ENCODE measurements at regions not wholly inside any gene's neighbourhood (a gene's known extent, or its start where the extent isn't known, plus 50 kb on each side); places are given as distances from the start of the nearest gene placed in this dataset.

GRCh38 chr1:37354876-37355650 lies 119.3 kb upstream of the ZC3H12A start:
- TF ChIP-seq, protein P1, sequence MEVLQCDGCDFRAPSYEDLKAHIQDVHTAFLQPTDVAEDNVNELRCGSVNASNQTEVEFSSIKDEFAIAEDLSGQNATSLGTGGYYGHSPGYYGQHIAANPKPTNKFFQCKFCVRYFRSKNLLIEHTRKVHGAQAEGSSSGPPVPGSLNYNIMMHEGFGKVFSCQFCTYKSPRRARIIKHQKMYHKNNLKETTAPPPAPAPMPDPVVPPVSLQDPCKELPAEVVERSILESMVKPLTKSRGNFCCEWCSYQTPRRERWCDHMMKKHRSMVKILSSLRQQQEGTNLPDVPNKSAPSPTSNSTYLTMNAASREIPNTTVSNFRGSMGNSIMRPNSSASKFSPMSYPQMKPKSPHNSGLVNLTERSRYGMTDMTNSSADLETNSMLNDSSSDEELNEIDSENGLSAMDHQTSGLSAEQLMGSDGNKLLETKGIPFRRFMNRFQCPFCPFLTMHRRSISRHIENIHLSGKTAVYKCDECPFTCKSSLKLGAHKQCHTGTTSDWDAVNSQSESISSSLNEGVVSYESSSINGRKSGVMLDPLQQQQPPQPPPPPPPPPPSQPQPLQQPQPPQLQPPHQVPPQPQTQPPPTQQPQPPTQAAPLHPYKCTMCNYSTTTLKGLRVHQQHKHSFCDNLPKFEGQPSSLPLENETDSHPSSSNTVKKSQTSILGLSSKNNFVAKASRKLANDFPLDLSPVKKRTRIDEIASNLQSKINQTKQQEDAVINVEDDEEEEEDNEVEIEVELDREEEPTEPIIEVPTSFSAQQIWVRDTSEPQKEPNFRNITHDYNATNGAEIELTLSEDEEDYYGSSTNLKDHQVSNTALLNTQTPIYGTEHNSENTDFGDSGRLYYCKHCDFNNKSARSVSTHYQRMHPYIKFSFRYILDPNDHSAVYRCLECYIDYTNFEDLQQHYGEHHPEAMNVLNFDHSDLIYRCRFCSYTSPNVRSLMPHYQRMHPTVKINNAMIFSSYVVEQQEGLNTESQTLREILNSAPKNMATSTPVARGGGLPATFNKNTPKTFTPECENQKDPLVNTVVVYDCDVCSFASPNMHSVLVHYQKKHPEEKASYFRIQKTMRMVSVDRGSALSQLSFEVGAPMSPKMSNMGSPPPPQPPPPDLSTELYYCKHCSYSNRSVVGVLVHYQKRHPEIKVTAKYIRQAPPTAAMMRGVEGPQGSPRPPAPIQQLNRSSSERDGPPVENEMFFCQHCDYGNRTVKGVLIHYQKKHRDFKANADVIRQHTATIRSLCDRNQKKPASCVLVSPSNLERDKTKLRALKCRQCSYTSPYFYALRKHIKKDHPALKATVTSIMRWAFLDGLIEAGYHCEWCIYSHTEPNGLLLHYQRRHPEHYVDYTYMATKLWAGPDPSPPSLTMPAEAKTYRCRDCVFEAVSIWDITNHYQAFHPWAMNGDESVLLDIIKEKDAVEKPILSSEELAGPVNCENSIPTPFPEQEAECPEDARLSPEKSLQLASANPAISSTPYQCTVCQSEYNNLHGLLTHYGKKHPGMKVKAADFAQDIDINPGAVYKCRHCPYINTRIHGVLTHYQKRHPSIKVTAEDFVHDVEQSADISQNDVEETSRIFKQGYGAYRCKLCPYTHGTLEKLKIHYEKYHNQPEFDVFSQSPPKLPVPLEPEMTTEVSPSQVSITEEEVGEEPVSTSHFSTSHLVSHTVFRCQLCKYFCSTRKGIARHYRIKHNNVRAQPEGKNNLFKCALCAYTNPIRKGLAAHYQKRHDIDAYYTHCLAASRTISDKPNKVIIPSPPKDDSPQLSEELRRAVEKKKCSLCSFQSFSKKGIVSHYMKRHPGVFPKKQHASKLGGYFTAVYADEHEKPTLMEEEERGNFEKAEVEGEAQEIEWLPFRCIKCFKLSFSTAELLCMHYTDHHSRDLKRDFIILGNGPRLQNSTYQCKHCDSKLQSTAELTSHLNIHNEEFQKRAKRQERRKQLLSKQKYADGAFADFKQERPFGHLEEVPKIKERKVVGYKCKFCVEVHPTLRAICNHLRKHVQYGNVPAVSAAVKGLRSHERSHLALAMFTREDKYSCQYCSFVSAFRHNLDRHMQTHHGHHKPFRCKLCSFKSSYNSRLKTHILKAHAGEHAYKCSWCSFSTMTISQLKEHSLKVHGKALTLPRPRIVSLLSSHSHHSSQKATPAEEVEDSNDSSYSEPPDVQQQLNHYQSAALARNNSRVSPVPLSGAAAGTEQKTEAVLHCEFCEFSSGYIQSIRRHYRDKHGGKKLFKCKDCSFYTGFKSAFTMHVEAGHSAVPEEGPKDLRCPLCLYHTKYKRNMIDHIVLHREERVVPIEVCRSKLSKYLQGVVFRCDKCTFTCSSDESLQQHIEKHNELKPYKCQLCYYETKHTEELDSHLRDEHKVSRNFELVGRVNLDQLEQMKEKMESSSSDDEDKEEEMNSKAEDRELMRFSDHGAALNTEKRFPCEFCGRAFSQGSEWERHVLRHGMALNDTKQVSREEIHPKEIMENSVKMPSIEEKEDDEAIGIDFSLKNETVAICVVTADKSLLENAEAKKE (CRISPR knock-in tag; IDR thresholded peaks at IDR 0.05): no peak
- TF ChIP-seq, protein P2, sequence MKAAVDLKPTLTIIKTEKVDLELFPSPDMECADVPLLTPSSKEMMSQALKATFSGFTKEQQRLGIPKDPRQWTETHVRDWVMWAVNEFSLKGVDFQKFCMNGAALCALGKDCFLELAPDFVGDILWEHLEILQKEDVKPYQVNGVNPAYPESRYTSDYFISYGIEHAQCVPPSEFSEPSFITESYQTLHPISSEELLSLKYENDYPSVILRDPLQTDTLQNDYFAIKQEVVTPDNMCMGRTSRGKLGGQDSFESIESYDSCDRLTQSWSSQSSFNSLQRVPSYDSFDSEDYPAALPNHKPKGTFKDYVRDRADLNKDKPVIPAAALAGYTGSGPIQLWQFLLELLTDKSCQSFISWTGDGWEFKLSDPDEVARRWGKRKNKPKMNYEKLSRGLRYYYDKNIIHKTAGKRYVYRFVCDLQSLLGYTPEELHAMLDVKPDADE (IDR thresholded peaks at IDR 0.05): no peak
- TF ChIP-seq, protein P3, sequence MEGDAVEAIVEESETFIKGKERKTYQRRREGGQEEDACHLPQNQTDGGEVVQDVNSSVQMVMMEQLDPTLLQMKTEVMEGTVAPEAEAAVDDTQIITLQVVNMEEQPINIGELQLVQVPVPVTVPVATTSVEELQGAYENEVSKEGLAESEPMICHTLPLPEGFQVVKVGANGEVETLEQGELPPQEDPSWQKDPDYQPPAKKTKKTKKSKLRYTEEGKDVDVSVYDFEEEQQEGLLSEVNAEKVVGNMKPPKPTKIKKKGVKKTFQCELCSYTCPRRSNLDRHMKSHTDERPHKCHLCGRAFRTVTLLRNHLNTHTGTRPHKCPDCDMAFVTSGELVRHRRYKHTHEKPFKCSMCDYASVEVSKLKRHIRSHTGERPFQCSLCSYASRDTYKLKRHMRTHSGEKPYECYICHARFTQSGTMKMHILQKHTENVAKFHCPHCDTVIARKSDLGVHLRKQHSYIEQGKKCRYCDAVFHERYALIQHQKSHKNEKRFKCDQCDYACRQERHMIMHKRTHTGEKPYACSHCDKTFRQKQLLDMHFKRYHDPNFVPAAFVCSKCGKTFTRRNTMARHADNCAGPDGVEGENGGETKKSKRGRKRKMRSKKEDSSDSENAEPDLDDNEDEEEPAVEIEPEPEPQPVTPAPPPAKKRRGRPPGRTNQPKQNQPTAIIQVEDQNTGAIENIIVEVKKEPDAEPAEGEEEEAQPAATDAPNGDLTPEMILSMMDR (conservative IDR thresholded peaks at IDR 0.05; ENCODE audit: low read depth in 2 of 2): no peak
- no peak for TF ChIP-seq ZNF114 (CRISPR knock-in tag; IDR thresholded peaks at IDR 0.05)
- no peak for TF ChIP-seq EZH2phosphoT487 (IDR thresholded peaks at IDR 0.05; ENCODE audit: unreplicated experiment)
- no peak for TF ChIP-seq NANOG (IDR thresholded peaks at IDR 0.05; ENCODE audit: borderline replicate concordance)
- TF ChIP-seq ZNF331 (CRISPR knock-in tag; IDR thresholded peaks at IDR 0.05; ENCODE audit: low read depth): no peak
- TF ChIP-seq STAT1 (IDR thresholded peaks at IDR 0.05; ENCODE audit: unreplicated experiment): no peak
- TF ChIP-seq EZH2 (IDR thresholded peaks at IDR 0.05; ENCODE audit: low read depth, unreplicated experiment): no peak
- TF ChIP-seq REST (IDR thresholded peaks at IDR 0.05; ENCODE audit: unreplicated experiment): no peak
- TF ChIP-seq JUNB (IDR thresholded peaks at IDR 0.05; ENCODE audit: unreplicated experiment): no peak
- no peak for TF ChIP-seq CREB1 (CRISPR knock-in tag; IDR thresholded peaks at IDR 0.05; ENCODE audit: low read depth)
- TF ChIP-seq POLR2AphosphoS5 (IDR thresholded peaks at IDR 0.05; ENCODE audit: low read depth): no peak
- Histone ChIP-seq H4K20me1 (replicated peaks; ENCODE audit: insufficient read depth) (no peaks in the 10 kb centered on the region), H3F3A (replicated peaks; ENCODE audit: low read depth) (no peaks in the 10 kb centered on the region), H3K4me2 (no peak overlapping the region), H3K36me3 (ENCODE audit: insufficient read depth) (no peaks in the 10 kb centered on the region), H3K79me2 (replicated peaks; ENCODE audit: insufficient read depth) (no peaks in the 10 kb centered on the region), H2AFZ (no peak overlapping the region), H3K4me1 (ENCODE audit: insufficient read depth) (no peaks in the 10 kb centered on the region), H3K9me2 (ENCODE audit: insufficient read depth) (no peaks in the 10 kb centered on the region), H3K4me3 (no peak overlapping the region), H3K27me3 (ENCODE audit: insufficient read depth) (no peaks in the 10 kb centered on the region), H3K27ac (ENCODE audit: low read depth) (no peak overlapping the region)
- Mint-ChIP-seq H3K36me3 (ENCODE audit: low read depth) (no peaks in the 10 kb centered on the region), H3K27me3 (ENCODE audit: insufficient read depth, low read depth, poor library complexity) (no peaks in the 10 kb centered on the region), H3K27ac (no peak overlapping the region), H3K4me1 (peaks cover 4% of the 10 kb centered on the region; the same call in 1 of the 3 replicates), H3K4me3 (no peak overlapping the region), H3K9me3 (no peaks in the 10 kb centered on the region)
- ATAC-seq (no peak), DNase-seq (ENCODE audit: low spot score) (no peak)
